HG03196 (cell line): ENCODE measurements at regions not wholly inside any gene's neighbourhood (a gene's known extent, or its start where the extent isn't known, plus 50 kb on each side); places are given as distances from the start of the nearest gene placed in this dataset.
A peak's percentile ranks its signal among the peaks of the same experiment; 100 is the strongest.

Experiments
- ATAC-seq: cut with Tn5 transposase; IDR thresholded peaks from one replicate; pipeline ENCODE4 v1.9.1; 2021; ENCODE audit not compliant: unreplicated experiment

GRCh38 chr10:110413049-110413783 is 84.5 kb upstream of the DUSP5 start:
- ATAC-seq = no peak

- ATAC-seq = peak; percentile 11
Measured at GRCh38 chr10:110413903-110414547, 83.7 kb upstream of the DUSP5 start.

GRCh38 chr10:110414548-110415309 is 83.0 kb upstream of the DUSP5 start:
- peak; percentile 85 for ATAC-seq

GRCh38 chr10:110415809-110416208 is 81.9 kb upstream of the DUSP5 start:
- ATAC-seq = no peak

GRCh38 chr10:110416776-110417711 is 80.7 kb upstream of the DUSP5 start:
- no peak for ATAC-seq

GRCh38 chr10:110418218-110418617 is 79.5 kb upstream of the DUSP5 start:
- ATAC-seq = no peak

GRCh38 chr10:110419265-110419664 is 78.4 kb upstream of the DUSP5 start:
- ATAC-seq = no peak

- no peak for ATAC-seq
Measured at GRCh38 chr10:110420401-110421193, 77.1 kb upstream of the DUSP5 start.

- ATAC-seq = no peak
Measured at GRCh38 chr10:110421512-110422138, 76.1 kb upstream of the DUSP5 start.

GRCh38 chr10:110422548-110422947 is 75.2 kb upstream of the DUSP5 start:
- no peak for ATAC-seq

GRCh38 chr10:110423650-110424049 is 74.1 kb upstream of the DUSP5 start:
- no peak for ATAC-seq

- peak; percentile 60 for ATAC-seq
Measured at GRCh38 chr10:110425684-110426293, 71.9 kb upstream of the DUSP5 start.

- no peak for ATAC-seq
Measured at GRCh38 chr10:110426294-110427181, 71.2 kb upstream of the DUSP5 start.

- no peak for ATAC-seq
Measured at GRCh38 chr10:110429301-110429700, 68.4 kb upstream of the DUSP5 start.

- ATAC-seq = no peak
Measured at GRCh38 chr10:110430340-110431273, 67.1 kb upstream of the DUSP5 start.

GRCh38 chr10:110431659-110432058 is 66.0 kb upstream of the DUSP5 start:
- no peak for ATAC-seq

- ATAC-seq = no peak
Measured at GRCh38 chr10:110432084-110432483, 65.6 kb upstream of the DUSP5 start.
